HG03103 (cell line): ENCODE measurements at regions not wholly inside any gene's neighbourhood (a gene's known extent, or its start where the extent isn't known, plus 50 kb on each side); places are given as distances from the start of the nearest gene placed in this dataset.

Experiments used
- ATAC-seq: cut with Tn5 transposase; IDR thresholded peaks from one replicate; pipeline ENCODE4 v1.9.1; 2021; ENCODE audit warnings: low read depth; ENCODE audit not compliant: unreplicated experiment

GRCh38 chr3:194832346-194833104, 146.8 kb downstream of the FAM43A start:
- no peak for ATAC-seq

DNA sequence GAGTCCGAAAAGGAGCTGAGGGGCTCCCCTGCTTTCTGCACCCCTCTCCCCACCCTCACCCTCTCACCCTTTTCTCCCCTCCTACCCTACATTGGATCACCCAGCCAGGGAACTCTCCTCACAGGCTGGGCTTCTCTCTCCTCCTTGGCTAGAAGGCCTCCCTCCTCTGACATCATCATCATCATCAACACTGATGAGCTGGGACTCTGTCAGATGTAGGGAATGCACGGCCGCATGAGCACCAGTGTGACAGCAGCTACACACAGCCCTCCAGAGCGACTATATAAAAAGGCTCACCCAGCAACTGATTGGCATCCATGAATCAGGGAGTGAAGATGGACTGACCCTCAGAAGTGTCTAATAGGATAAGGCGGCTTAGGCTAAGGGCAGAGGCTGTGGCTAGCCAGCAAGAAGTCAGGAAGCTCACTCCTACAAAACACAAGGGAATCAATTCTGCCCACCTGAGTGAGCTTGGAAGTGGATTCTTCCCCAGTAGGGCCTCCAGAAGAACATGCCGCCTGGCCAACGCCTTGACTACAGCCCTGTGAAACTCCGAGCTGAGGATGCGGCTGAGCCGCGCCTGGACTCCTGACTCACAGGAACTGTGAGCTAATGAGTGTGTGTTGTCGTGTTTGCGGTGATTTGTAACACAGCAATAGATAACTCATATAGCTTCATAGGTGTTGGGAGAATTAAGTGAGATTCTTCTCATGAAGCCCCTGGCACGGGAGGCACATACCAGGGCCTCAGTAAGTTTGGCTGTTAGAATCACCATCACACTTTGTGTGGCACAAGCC, 147.6 kb downstream of the FAM43A start:
- ATAC-seq, result no peak

DNA sequence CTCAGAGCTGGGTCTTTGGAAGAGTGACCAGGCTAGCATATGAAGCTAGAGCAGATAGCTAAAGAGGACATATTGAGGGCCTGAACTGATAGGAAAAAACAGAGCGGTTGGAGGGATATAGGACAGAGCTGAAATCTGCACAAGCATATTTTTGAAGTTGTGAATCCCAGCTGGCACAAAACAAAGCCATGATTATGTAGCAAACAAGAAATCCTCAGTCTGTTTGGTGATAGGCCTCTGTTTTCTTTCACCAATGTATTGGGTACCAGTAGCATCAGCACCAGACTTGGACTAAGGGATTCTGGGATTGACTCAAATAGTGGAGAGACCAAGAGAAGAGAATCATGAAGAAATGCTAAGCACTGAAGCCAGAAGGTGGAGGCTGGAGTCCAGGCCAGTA, 151.0 kb downstream of the FAM43A start:
- ATAC-seq, result no peak

DNA sequence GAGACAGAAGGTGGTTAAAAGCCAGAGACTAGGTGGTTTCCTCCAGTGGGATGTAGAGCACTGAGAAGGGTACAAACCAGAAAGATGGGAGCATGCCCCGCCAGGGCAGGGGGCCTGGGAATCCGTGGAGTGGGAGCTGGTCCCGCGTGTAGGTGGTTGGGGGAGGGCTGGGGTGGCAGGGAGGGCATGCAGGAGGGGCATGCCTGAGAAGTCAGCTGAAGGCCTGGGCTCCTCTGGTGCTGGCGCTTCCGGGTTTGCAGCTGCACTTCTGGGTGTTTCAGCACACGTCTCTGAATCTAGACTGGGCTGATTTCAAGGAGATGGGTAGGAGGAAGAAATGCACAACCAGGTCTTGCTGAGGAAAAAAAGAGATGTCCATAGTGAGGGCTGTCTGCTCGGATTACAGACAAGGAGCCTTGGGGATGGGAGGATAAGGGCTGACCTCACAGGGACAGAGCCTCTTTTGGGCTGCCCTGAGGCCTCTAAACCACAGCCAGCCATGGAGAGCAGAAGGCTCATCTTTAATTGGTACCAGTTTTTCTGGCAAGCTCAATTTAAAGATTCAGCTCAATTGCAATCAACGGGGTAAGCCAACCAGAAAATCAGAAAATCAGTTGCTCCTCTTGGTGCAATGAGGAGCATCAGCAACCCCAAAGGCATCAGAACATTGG, 151.9 kb downstream of the FAM43A start:
- no peak for ATAC-seq

DNA sequence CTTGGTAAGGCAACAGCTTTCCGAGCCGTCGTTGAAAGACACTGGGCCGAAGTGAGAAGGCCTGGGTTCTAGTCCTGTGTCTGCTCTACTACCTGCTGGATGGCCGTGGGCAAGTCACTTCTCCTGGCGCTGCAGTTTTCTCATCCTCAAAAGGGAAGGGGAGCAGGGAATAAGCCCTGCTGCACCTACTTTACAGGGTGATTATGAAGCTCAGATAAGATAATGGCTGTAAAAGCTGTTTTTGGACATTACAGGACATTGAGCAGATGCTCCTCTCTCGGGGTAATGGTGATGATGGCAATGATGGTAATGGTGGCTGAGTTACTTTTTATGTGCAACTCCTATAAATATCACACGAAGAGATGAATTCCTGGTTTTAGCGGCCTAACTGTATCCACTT, 152.6 kb downstream of the FAM43A start:
- ATAC-seq, result no peak

DNA sequence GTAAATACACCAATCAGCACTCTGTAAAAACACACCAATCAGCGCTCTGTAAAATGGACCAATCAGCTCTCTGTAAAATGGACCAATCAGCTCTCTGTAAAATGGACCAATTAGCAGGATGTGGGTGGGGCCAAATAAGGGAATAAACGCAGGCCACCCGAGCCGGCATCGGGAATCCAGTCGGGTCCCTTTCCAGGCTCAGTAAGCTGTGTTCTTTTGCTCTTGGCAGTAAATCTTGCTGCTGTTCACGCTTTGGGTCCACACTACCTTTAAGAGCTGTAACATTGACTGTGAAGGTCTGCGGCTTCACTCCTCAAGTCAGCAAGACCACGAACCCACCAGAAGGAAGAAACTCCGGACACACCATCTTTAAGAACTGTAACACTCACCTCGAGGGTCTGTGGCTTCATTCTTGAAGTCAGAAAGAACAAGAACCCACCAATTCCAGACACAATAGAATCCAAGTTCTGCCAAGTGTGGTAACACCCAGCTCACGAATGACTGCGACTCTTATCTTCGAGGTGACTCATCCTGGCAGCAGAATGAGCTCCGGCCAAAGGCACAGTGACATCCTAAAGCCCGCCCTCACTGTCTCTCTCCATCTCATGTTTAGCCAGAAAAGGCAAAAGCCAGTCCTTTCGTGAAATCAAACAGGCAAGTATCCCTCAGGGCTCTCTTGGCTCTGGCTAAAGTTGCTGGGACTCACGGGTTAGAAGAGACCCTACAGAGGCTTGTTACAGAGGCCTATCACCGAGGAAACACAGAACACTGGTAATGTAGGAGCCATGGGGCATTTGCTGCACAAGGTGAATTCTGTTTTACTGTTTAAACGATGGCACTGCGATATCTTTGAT, 155.2 kb downstream of the FAM43A start:
- ATAC-seq, result no peak

DNA sequence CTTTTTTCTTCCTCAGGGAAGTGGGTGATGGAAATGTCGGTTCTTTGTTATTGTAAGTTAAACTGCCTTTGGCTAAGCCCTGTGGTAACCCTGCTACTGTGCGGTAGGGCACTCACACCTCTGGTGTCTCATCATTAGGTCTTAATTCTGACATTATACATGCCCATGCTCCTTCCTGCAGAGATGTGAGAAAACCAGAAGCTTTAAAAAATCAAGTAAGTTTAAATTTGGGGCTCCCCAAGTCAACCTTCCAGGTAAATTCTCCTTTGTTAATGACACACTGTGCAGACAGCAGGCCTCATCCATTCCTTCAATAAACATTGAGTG, 155.8 kb downstream of the FAM43A start:
- no peak for ATAC-seq

DNA sequence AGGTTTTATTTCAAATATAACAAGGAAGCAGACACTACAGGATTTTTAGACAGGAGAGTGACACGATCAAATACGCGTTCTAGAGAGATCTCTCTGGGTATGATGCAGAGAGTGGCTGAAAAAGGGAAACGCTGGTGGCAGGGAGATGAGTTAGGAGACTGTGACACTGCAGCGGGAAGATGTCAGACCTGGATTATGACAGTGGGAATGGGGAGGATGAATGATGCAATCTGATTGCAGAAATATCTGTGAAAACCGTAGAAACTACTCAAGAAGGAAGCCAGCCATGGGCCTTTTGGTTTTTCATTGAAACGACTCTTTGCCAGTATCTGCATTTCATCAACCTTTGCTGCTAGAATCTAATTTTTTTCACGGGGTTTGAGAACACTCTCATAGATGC, 157.9 kb downstream of the FAM43A start:
- no peak for ATAC-seq

- ATAC-seq, result no peak
These were observed 158.4 kb downstream of the FAM43A start for GRCh38 chr3:194844046-194844445.

DNA sequence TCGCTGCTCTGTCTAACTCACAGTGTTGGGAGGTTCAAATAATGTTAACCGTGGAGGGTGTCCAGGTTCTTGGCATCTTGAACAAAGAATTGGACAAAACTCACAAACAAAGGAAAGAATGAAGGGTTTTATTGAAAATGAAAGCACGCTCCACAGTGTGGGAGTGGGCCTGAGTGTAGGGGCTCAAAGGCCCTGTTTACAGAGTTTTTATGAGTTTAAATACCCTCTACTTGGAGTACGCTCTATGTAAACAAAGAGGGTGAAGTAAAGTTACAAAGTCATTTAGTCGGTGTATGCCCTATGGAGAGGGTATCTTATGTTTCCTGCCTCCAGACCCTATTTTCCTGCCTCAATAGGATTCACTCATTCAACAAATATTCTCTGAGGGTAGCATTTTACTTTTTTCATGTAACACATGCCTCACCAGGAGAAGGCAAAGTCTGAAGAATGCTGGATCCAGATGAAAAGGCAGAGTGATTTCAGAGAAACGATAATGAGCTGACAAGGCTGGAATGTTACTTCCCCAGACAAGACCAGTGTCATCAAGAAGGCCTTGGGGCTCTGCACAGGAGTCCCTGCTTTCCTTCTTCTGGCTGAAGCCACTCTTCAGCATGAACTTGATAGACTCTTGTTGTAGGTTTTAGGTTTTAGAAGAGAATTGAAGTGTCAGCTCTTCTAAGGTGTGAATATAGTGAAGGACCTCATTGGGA, 163.6 kb downstream of the FAM43A start:
- ATAC-seq, result no peak

GRCh38 chr3:194851254-194851653, 165.6 kb downstream of the FAM43A start:
- no peak for ATAC-seq

- no peak for ATAC-seq
These were observed 166.3 kb downstream of the FAM43A start for GRCh38 chr3:194851941-194852340.

DNA sequence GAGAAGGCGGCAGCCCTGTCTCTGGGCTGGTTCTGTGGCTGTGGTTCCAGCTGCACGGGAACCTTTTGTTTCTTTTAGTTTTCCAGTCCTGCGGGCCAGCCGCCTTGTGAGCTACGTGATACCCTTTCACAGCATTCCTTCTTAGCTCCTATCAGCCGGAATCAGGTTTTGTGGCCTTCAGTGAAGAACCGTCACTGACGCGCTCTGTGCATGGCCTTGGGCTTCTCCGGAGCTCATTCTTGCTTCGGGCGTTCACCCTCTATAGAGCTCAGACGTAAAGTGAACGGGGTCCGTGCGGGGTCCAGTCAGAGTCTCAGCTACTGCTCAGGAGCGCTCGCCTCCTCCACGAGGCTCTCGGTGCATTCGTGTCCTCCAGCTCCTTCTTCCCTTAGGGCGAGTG, 166.7 kb downstream of the FAM43A start:
- ATAC-seq, result no peak

DNA sequence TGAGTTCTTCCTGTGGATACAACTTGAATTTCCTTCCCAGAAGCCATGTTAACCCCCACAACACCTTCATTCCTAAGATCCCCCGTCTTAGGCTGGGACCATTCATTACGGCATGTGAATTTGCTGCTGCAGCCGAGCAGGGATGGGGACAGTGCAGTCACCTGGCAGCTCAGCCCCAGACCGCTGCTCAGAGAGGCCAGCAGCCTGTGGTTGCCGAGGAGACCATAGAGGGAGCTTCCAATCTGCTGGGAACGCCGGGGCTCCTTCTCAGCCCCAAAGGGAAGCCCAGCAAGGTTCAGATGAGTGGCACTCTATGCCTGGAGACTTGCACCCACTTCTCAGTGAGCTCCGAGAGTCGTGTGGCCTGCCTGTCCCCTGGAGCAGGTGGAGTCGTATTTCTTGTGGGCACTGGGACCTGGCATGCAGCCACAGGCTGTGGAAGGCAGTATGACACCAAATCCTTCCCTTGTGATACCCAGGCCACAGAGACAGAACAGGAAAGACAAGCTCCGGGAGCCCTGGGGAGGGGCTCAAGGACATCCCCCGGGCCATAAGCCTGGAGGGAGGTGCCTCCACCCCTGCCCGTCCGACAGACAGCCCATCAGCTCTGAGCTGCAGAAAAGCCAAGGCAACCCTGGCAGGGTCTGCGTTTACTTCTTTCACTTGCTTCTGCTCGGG, 167.3 kb downstream of the FAM43A start:
- no peak for ATAC-seq

- no peak for ATAC-seq
These were observed 168.5 kb downstream of the FAM43A start for GRCh38 chr3:194854206-194854605.

- no peak for ATAC-seq
These were observed 169.1 kb downstream of the FAM43A start for GRCh38 chr3:194854659-194855390.

DNA sequence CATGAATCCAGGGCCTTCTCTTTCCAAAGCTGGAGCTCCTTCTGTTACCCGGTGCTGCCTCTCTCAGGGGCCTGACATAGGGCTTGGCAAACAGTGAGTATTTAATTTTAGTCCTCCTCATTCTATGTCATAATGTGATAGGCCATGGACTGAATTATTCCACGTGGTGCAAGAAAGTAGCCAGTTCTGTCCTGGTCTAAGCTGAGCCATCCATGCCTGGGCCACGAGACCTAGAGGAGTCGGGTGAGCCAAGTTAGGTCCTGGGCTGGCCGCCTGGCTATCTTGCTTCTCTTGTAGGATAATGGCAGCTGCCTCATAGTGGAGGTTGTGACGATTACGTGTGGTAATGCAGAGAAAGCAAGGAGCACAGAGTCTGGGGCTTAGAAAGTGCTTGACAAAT, 170.6 kb downstream of the FAM43A start:
- ATAC-seq, result no peak

DNA sequence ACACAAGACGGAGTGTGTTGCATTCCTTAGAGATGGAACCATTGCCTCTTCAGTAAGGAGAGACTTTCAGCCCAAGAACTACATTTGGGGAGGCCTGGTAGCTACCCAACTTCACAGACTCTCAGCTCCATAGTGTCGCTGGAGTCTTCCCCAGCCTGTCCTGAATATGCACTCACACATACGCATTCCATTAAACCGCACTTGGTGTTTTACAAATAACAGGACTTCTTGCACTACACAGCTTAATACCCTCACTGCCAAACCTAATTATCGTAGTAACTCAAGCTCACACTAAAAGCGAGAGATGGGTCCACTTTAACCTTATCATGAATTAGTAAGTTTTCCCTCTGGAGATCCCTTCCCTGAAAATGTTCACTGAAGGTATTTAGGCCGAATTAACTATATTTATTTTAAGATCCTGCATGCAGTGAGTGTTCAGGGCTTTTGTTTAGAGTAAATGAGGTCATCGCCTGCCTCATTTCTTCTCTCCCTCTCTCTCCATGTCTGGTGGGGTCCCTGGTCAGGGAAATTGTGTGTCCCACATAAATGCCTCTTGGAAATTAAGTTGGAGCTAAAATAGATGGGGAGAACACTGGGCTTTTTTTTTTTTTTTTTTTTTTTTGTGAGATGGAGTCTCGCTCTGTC, 171.9 kb downstream of the FAM43A start:
- no peak for ATAC-seq
